MCF 10A (cell line): ENCODE measurements at regions not wholly inside any gene's neighbourhood (a gene's known extent, or its start where the extent isn't known, plus 50 kb on each side); places are given as distances from the start of the nearest gene placed in this dataset.

Source experiments
- BruUV-seq: library from RNA; stranded (reverse); fragments of 400-500 nt; replicated peaks from 2 replicates; lab custom pipeline; 2021; lab: Mats Ljungman, UMichigan
- CTCF ChIA-PET: fragments of 300-600 bp; sonication (Branson Sonifier 250); formaldehyde crosslinking; extraction: SDS; loops from one replicate; lab custom pipeline; 2021; ENCODE audit warnings: antibody characterized with exemption, inconsistent platforms; lab: Yijun Ruan, JAX
- POLR2A ChIA-PET: fragments of 300-600, 350-650 bp; sonication (Branson Sonifier 250); formaldehyde crosslinking; extraction: SDS; loops from one replicate; lab custom pipeline; 2020; ENCODE audit warnings: antibody characterized with exemption, inconsistent platforms; lab: Yijun Ruan, JAX
- DNase-seq: peaks from one replicate; pipeline ENCODE4 v3.0.0-alpha.2; 2018; ENCODE audit not compliant: unreplicated experiment
- H3K27ac Mint-ChIP-seq: one replicate; pipeline ENCODE4 v1.8.0; 2022; ENCODE audit warnings: mild to moderate bottlenecking, low read depth, mixed read lengths; ENCODE audit not compliant: unreplicated experiment
- H3K27me3 Mint-ChIP-seq: one replicate; pipeline ENCODE4 v1.8.0; 2022; ENCODE audit warnings: mixed read lengths; ENCODE audit not compliant: insufficient read depth, unreplicated experiment
- H3K36me3 Mint-ChIP-seq: one replicate; pipeline ENCODE4 v1.8.0; 2022; ENCODE audit warnings: mild to moderate bottlenecking, moderate library complexity, mixed read lengths; ENCODE audit not compliant: insufficient read depth, unreplicated experiment
- H3K4me1 Mint-ChIP-seq: one replicate; pipeline ENCODE4 v1.8.0; 2022; ENCODE audit warnings: mixed read lengths; ENCODE audit not compliant: insufficient read depth, unreplicated experiment
- H3K4me3 Mint-ChIP-seq: one replicate; pipeline ENCODE4 v1.8.0; 2022; ENCODE audit warnings: mild to moderate bottlenecking, moderate library complexity, mixed read lengths; ENCODE audit not compliant: unreplicated experiment
- H3K9me3 Mint-ChIP-seq: one replicate; pipeline ENCODE4 v1.8.0; 2022; ENCODE audit warnings: mixed read lengths; ENCODE audit not compliant: unreplicated experiment
- CTCF ChIP-seq: fragments of 200-600 bp; IDR thresholded peaks from one replicate; pipeline ENCODE4 v1.8.0; 2022; ENCODE audit warnings: antibody characterized with exemption, mild to moderate bottlenecking; ENCODE audit not compliant: unreplicated experiment
- intact Hi-C: fragments of 100-400 bp; cut with micrococcal nuclease; formaldehyde crosslinking; loops from 2 replicates; pipeline ENCODE4 v1.14.1; 2022

DNA sequence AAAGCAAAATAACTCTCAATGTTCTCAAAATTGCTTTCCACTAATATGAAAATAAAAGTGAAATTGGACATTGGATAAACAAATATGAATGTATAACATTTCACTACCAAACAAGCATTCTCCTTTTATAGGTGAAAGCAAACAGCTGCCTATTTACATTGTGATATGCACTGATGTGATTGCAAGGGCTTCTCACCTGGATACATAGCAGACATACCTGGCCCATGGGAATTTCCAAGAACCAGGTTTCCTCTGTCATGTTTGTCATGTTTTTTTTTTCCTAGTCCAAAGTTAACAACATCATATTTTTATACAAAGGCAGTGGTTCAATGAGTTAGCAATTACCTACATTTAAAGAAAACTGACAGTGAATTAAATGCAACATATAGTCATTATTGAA lies 228.5 kb downstream of the ANKRD50 start:
- H3K36me3 Mint-ChIP-seq = no peaks in the 10 kb centered on the region
- intact Hi-C loops = loop anchor here (10.0 kb wide), 1 partner anchor 761 kb away; no protein-coding TSS in a partner anchor
- no TSS peak for BruUV-seq
- H3K4me3 Mint-ChIP-seq = no peak overlapping the region
- H3K27ac Mint-ChIP-seq = no peak overlapping the region
- TF ChIP-seq CTCF = no peak
- H3K4me1 Mint-ChIP-seq = no peaks in the 10 kb centered on the region
- no peaks in the 10 kb centered on the region for H3K27me3 Mint-ChIP-seq
- ChIA-PET CTCF (no interaction called here), POLR2A (no interaction called here)
- no peaks in the 10 kb centered on the region for H3K9me3 Mint-ChIP-seq
- no peak for DNase-seq

DNA sequence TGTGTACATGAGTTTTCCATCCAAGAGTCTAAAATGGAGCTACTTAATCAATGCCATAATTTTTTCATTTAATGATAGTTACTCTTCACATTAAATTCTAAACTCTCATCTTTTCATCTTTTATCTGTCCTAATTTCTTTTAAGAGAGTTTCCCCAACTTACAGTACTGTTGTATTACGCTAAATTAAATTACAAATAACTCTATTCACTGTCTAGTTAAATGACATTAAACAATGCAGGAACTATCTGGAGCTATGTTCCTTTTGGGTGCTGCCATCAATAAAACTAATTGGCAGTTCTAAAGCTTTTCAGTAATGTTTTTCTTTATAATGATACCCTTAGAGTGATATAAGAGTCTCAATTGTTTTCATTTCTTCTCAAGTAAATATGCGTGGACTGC lies 227.6 kb downstream of the ANKRD50 start:
- H3K27ac Mint-ChIP-seq = no peak overlapping the region

DNA sequence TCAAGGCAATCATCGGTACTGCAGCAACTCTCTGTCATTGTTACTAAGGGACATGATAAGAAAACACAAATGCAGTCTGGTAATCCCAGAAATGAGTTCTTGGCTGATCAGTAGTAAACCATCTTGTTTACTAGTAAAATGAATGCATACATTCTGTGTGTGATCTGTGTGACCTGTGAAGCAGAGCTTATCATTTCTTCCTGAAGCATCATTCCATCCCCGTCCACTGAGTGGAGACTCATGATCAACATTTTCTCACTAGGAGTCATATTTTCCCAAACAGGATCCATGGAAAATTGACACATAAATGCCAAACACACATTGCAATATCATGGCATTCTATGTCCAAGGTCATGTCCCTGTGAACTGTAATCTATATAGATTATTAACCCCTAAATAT lies 226.1 kb downstream of the ANKRD50 start:
- Mint-ChIP-seq H3K4me3 (no peak overlapping the region), H3K9me3 (peaks cover 6% of the 10 kb centered on the region), H3K4me1 (no peaks in the 10 kb centered on the region), H3K27me3 (no peaks in the 10 kb centered on the region), H3K27ac (no peak overlapping the region), H3K36me3 (no peaks in the 10 kb centered on the region)
- intact Hi-C loops = loop anchor here (5.0 to 10.0 kb wide), 2 partner anchors 226 to 758 kb away; partner anchors contain the start of gene ANKRD50
- peak; percentile 26 for DNase-seq
- BruUV-seq = no TSS peak
- POLR2A ChIA-PET = no interaction called here
- CTCF ChIA-PET = no interaction called here
- TF ChIP-seq CTCF = no peak

More for the DNA sequence above, 227.6 kb downstream of the ANKRD50 start:
- H3K4me1 Mint-ChIP-seq = no peaks in the 10 kb centered on the region
- no peak for TF ChIP-seq CTCF
- BruUV-seq = no TSS peak
- CTCF ChIA-PET = no interaction called here
- no peaks in the 10 kb centered on the region for H3K9me3 Mint-ChIP-seq
- H3K36me3 Mint-ChIP-seq = no peaks in the 10 kb centered on the region
- POLR2A ChIA-PET = no interaction called here
- intact Hi-C loops = loop anchor here (5.0 to 10.0 kb wide), 2 partner anchors 227 to 760 kb away; partner anchors contain the start of gene ANKRD50
- H3K27me3 Mint-ChIP-seq = no peaks in the 10 kb centered on the region
- H3K4me3 Mint-ChIP-seq = no peak overlapping the region
- no peak for DNase-seq

DNA sequence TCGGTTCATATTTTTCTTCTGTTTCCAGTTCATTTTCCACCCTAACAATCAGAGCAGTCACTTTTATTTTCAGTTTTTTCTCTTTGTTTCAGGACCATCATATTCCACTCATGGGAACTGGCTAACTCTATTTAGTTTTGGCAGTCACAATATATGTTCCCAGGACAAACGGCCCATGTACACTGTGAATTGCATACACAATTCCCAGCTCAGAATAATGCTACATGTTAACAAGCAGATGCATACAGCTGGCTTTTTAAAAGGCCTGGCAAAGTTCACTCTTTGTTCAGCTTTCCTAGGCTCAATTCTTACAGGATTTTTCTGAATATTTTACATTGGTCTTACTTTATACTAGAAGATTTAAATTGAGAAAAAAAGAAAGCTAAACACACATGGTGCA lies 224.9 kb downstream of the ANKRD50 start:
- H3K4me3 Mint-ChIP-seq = no peak overlapping the region
- ChIA-PET CTCF (interaction anchor here (0.5 to 1.2 kb wide), 2 partner anchors 9 to 1517 kb away, joined by 3 read pairs; no protein-coding TSS in a partner anchor), POLR2A (no interaction called here)
- no peak for TF ChIP-seq CTCF
- DNase-seq = no peak
- BruUV-seq = no TSS peak
- no peaks in the 10 kb centered on the region for H3K36me3 Mint-ChIP-seq
- H3K27me3 Mint-ChIP-seq = no peaks in the 10 kb centered on the region
- H3K9me3 Mint-ChIP-seq = peaks cover 6% of the 10 kb centered on the region
- H3K27ac Mint-ChIP-seq = no peak overlapping the region
- H3K4me1 Mint-ChIP-seq = no peaks in the 10 kb centered on the region
- intact Hi-C loops = loop anchor here (5.0 to 10.0 kb wide), 2 partner anchors 225 to 757 kb away; partner anchors contain the start of gene ANKRD50
